HG03439 (cell line): ENCODE measurements at regions not wholly inside any gene's neighbourhood (a gene's known extent, or its start where the extent isn't known, plus 50 kb on each side); places are given as distances from the start of the nearest gene placed in this dataset.

Experiments
- ATAC-seq: cut with Tn5 transposase; IDR thresholded peaks from one replicate; pipeline ENCODE4 v1.9.1; 2021; ENCODE audit warnings: mild to moderate bottlenecking, moderate library complexity; ENCODE audit not compliant: unreplicated experiment

DNA sequence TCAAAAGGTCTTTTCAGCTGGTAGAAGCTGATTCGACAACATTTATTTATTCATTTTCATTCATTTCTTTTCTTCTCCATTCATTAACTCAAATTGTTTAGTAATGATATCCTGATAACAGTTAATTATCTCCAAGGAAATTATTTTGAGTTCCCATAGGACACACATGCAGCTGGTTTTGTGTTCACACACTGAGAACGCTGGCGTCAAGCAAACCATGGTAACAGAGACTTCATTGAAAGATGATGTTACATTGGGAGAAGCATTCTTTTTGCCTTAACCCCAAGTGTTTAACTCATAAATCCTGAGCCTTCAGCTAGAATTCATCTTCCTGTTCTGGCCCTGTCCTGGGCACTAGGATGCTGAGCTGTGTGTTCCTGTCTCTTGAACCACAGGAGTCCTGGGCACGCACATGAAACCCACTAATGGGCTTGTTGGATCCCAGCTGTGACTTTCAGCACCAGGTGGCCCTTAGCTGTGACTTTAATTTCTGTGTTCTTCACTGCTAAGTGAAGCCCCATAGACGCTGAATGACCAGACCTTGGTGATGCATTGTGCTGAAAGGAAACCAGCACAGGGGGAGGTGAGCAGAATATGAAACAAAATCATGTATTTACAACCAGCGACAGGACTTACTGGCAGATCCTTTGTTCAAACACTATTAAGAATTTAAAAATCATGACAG, 121.5 kb upstream of the PRSS58 start:
- ATAC-seq = no peak

DNA sequence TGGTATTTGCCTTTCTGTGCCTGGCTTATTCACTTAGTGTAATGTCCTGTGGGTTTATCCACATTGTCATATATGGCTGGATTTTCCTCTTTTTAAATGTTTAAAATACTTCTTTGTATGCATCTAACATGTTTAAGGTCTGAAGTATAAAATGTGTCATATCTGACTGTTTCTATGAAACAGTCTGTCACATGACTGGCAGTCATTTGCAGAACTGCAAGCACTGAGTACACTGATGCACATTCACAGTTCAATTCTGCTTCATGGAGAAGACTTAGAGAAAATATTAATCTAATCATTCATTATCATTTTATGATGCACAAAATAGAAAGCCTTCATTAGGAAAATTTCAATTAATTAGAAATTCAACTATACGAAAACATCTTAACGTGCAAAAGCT, 119.7 kb upstream of the PRSS58 start:
- no peak for ATAC-seq

DNA sequence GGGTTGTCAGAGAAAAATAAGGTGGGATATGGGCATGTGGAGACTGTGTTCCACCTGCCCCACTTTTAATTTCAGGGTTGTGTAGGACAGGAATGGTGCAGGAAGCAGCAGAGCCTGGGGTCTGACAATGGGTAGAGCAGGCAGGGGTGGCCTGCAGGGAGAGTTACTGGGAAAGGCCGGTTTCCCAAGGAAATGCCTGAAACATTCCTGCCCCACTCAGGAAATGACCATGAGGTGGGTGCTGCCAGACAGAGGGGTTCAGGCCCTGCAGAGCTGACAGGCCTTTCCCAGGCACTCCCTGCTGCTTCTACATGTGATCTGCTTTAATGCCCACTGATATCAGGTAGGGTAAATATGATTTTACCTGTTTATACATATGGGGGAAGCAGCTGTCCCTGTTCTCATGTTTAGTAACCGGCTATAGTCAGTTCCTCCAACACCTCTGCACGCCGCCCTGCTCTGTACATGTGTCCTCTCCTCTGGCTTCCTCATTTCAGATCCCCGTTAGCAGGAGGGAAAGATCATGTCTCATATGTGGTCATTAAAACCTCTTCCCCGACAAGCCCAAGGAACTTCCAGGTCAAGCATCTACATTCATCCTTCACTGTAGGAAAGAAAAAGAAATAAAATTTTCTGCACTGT, 118.6 kb upstream of the PRSS58 start:
- no peak for ATAC-seq

DNA sequence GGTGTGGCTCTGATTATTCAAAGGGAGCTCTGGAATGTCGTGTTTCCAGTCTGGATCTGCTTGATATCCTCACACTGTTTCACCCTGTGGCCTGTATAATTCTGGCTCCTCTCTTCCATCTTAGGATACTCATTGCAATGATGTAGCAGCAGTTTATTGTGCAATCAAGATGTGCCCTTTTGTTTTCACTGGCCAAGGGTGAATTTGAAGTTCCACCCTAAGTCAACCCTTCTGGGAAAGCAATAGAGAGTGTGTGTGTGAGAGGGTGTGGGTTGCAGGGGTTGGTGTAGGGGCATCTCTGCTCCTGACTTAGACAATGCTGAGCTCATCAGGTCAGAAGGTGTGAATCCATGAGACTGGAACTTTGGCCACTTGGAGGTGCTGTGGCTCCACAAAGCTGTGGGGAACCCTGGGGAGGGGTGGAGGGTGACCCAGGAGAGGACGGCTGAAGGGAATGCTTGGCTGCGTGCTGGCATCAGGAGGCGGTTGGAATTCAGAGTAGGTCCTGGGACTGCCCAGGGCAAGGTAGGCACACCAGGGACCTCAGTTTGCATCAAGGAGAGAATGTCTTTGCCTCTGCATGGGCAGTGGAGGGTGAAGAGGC, 118.0 kb upstream of the PRSS58 start:
- no peak for ATAC-seq

DNA sequence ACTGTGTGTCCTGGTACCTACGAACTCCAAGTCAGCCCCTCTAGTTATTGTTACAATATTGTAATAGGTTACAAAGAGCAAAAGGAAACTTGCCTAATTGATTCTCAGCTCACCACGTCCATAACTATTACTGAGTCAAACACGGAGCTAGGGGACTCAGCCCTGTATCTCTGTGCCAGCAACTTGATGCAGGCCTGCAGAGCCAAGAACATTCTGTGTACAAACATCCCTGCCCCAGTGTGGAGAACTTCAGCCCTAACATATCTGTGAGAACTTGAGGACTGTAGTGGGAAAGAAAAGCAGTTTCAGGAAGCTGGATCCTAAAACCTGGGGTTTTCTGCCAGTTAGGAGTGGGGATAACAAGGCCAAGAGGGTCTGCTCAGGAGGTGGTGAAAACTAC, 114.9 kb upstream of the PRSS58 start:
- ATAC-seq = no peak

DNA sequence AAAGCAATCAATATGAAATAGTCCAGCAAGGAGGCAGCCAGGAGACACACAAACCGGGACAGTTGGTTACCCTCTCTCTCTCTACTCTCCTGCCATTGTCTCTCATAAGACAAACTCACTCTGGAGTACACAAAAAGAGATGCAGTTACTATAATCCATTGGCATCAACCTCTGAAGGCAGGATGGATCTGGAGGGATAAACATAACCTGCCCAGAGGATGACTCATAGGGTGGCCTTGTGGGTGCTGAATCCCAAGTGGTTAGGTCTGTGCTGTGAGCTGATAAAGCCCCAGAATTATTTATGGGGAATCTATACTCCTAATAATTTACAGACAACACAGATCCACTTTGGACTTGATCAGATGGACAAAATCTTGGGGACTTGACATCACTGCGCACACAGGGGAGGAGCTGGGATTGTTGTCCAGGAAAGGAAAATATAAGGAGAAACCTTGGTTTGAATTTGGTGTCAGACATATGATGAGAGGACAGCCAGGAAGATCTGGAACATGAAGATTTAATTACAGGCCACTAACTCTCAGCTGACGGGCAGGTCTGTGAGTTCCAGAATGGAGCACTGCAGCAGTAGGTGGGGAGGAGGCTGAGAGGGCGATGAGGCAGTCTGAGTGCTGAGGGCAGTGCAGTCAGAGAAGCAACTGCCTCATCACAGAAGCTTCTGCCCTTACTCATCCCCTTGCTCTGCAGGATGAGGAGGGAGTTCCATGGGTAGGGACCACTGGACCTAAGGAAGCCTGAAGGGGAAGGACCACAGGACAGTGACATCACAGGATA, 113.9 kb upstream of the PRSS58 start:
- no peak for ATAC-seq

DNA sequence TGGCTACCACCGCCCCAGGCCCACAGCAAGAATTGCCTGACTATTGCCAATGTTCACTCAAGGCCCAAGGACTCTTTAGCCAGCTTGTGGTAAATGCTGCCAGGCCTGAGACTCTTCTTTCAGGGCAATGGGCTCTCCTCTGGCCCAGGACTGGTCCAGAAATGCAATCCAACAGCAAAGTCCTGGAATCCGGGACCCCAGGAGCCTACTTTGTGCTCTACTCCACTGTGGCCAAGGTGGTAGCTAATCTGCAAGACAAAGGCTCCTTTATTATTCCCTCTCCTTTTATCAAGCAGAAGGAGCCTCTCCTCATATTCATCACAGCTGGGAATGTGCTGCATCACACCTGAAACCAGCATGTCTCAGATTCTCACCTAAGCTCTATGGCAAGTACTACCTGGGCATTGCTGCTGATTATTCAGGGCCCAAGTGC, 107.6 kb upstream of the PRSS58 start:
- ATAC-seq = no peak

DNA sequence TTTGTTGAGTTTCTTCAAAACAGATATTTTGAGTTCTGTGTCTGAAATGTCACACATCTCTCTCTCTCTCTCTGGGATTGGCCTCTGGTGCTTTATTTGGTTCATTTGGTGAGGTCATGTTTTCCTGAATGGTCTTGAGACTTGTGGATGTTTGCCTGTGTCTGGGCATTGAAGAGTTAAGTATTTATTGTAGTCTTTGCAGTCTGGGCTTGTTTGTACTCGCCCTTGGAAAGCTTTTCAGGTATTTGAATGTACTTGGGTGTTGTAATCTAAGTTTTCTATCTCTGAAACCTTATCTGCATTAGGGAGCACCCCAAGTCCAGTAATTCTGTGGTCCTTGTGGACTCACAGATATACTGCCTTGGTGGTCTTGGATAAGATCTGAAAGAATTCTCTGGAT, 106.7 kb upstream of the PRSS58 start:
- no peak for ATAC-seq

DNA sequence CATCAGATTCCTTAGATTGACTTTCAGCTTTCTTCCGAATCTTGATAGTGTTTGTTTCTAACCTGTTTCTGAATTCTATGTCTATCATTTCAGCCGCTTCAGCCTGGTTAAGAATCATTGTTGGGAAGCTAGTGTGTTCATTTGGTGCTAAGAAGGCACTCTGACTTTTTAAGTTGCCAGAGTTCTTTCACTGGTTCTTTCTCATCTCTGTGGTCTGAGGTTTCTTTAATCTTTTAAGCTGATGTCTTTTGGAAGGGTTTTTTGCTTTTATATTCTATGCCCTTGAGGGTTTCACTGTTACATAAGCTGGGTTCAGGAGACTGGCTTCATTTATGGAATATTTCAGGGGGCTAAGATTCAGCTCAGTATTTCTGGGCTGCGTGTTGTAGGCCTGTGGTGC, 104.5 kb upstream of the PRSS58 start:
- ATAC-seq = no peak

DNA sequence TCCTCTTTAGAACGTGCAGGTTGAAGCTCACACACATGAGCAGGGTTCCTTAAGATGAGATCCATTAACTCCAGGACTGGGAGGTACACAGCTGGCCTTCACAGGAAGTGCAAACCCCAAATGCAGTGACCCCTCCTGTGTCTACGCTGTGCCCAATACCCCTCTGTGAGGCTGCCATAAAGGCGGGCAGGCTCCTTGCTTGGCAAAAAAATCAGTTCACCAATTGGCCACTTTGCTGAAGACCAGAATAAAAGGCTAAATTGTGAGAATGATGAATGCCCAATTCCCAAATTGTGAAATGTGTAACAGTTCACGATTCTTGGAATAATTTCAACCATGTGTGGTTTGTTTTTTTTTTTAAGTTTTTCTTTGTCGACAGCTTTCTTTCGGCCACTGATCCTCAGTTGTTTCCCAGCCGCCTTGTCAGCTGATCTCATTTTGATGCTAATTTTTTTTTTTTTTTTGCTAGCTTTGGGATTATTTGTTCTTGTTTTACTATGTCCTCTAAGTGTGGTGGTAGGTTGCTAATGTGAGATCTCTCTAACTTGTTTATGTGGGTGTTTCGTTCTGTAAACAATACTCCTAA, 101.9 kb upstream of the PRSS58 start:
- ATAC-seq = no peak

DNA sequence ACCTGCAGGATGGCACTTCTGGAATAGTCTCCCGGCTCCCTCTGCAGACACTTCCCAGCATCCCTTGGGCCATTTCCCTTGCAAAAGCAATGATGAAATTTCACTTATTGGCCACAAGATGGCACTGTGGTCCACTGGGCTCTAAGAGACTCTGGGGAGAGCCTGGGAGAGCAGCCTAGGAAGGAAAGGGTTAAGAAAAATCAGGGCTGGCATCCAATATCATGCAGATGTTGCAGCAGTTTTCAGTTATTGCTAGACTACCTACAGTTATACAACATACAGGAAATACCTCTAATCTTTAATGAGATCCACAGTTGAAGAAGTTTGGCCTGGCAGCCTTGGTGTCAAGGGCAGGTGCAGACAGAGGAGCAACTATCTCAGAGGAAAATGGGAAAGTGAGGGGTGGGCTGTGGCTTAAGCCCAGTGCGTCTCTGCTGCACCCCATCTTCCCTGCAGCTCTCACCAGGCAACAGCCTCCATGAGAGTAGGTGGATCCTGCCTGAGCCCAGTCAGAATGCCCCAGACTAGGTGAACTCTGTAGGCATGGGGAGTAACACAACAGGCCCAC, 100.2 kb upstream of the PRSS58 start:
- peak; percentile 82 for ATAC-seq

DNA sequence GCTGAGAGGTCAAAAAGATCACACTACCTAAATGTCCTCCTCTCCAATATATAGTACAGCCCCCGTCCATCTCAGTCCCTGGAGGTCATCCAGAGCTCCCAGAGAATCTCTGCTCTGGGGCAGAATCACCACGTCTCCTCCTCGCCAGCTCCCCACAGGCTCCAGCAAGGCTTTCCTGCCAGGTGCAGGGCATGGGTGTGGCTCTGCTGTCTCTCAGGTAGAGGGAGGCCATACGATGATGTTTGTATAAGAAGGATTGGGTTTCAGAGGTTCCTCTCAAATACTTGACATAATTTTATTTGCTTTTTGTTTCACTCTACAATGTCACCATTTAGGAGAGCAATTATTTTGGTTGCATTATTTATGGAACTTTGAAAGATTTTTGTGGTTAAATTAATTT, 98.3 kb upstream of the PRSS58 start:
- no peak for ATAC-seq

DNA sequence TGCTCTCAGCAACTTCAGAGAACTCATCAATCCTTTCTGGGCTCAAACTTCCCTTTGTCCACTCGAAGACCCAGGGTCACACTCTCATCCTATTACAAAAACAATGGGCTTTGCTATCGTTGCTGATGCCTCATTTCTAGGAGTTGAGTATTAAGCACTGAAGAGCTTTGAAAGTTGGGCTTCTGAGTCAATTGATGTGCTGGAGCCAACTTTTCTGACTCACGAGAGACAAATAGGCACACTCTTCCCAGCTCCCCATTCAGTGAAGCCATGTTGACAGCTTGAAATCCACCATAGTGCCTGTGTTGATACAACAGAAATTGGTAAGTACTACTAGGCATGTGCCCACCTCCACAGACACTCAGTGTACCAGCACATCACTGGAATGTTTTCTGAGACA, 97.5 kb upstream of the PRSS58 start:
- ATAC-seq = no peak

DNA sequence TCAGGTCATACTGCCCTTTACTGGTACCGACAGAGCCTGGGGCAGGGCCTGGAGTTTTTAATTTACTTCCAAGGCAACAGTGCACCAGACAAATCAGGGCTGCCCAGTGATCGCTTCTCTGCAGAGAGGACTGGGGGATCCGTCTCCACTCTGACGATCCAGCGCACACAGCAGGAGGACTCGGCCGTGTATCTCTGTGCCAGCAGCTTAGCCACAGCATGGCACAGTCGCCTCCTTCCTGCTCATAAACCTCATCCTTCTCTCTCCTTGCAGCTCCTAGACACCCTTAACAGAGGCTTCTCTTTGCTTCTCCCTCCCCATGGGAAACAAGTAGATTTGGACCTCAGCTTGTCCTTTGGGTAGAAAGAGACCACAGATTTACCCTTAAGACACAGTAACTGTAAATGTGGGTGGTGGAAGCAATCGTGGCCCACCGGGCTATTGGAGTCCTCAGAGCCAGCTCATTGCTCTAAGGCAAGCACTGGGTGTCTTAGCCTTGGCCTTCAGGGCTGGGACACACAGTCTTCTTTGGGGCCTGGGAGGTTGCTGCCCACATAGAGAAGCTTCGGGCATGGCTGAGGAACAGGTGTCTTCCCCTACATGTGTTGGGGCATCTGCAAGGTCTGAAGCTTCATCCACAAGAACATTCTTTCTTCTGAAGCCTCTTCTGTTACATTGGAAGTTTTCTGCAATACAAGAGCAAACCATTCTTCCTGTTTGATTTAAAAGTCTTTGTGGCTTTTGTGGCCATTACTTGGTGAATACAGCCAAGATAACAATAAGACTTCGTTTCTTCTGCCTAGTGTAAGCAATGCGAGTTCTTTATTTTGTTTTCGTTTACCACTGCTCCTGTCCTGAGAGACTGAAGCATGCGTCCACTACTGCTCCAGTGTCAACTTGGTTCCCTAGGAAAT, 95.5 kb upstream of the PRSS58 start:
- ATAC-seq = no peak

DNA sequence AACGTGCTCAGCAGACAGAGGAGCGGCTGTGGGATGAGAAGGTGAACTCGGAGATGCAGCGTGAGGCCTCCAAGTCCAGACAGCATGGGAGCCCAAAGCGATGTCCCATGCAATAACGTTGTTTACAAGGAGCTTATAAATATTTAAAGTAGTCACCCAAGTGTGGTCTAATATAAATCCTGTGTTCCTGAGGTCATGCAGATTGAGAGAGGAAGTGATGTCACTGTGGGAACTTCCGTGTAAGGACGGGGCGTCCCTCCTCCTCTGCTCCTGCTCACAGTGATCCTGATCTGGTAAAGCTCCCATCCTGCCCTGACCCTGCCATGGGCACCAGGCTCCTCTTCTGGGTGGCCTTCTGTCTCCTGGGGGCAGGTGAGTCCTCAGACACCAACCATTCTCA, 94.7 kb upstream of the PRSS58 start:
- no peak for ATAC-seq

DNA sequence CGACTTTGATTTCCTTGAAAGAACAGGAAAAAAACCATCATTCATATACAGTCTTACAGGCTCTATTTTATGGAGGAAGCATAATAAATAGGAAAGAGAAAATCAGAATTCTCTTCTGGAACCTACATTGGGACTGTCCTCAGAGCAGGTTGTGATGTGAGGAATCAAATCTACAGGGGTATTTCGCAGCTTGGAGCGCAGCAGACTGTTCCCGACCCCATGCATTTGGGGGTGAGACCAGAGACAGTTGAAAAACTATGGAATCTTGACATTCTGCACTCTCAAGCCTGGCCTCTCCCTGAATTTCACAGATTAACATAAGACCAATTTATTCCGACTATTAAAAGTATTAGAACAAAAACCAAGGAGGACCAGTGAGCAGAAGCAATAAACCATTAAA, 93.3 kb upstream of the PRSS58 start:
- ATAC-seq = no peak

DNA sequence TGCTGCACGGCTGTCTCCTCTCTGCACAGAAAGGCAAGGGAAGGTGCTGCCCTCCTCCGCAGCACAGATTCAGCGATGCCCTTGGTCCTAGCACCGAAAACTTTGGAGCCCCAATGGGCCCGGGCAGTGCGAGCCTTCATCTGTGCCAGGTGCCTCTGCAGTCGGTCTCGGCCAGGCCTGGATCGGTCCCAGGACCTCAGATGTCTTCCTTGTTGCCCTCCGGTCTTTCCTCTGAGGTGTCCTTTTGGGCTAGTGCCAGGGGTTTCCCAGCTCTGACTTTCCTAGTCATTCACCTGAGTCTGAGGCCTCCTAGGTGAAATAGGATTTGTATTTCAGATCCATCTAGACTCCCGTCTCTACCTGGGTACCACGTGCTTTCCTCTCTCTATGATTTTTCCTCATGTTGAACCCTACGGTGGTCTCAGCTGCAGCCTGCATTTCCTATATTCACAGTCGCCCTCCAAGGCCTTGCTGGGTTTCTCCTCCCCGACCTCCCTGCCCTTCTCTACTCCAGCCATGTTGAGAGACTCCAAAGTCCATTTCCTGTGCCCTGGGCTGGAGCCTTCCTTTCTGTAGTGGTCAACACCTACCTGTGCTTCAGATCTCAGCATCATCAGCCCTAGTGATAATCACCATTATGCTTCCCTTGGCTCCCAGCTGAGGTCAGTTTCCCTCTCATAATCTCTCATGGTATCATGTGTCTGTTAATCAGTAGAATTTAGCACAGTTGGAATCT, 92.0 kb upstream of the PRSS58 start:
- no peak for ATAC-seq

DNA sequence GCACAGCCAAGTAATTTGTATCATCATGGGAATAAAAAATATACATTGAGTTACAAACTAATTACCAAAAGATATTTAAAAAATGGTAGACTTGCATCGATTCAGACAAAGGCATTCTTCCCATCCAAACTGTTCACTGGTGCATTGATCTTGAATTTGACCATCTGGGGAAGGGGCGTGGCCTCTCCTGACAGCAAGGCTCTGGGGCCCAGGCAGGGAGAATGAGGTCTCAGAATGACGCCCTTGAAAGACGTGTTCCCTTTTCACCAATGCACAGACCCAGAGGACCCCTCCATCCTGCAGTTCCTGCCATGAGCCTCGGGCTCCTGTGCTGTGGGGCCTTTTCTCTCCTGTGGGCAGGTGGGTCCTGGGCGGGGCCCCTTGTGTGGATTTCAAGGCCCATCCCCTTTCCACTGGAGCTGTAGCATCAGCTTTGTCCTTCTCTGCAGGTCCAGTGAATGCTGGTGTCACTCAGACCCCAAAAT, 91.1 kb upstream of the PRSS58 start:
- no peak for ATAC-seq

DNA sequence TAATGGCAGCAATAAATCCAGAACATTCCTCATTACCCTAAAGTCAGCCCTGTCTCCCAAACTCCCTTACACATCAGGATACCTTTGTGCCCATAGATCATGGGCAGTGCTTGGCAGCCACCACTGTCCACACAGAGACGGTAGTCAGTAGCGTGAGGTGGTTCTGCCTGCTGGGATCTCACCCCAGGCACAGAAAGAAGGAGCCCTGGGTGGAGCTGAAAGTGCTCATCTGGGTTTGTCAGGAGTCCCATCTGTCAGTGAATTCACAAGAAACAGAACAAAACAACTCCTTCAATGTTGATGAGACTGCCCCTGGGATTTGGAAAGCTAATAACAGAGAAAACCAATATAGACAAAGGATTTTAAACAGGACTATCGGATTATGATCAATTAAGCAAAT, 90.2 kb upstream of the PRSS58 start:
- ATAC-seq = no peak
